ENCODE measurements at regions not wholly inside any gene's neighbourhood (a gene's known extent, or its start where the extent isn't known, plus 50 kb on each side); places are given as distances from the start of the nearest gene placed in this dataset.

DNA sequence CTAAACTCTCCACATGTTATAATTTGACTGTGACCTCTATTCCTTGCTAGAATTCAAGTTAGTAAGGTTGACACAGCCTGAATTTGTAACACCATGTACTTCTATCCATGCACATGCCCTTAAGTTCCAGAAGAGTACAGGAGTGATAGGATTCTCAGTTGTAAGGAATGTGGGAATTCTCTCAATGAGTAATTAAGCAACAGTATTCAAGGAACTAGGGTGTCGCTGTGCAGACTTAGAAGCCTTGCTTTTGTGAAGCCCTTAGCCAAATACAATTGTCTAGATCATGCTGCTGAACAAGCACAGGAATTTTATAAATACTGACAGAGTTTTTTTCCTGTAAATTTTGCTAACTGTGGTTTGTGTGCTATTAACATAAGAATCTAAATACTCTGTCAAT is 276.3 kb upstream of the PTBP2 start:
- TF ChIP-seq, protein P1, sequence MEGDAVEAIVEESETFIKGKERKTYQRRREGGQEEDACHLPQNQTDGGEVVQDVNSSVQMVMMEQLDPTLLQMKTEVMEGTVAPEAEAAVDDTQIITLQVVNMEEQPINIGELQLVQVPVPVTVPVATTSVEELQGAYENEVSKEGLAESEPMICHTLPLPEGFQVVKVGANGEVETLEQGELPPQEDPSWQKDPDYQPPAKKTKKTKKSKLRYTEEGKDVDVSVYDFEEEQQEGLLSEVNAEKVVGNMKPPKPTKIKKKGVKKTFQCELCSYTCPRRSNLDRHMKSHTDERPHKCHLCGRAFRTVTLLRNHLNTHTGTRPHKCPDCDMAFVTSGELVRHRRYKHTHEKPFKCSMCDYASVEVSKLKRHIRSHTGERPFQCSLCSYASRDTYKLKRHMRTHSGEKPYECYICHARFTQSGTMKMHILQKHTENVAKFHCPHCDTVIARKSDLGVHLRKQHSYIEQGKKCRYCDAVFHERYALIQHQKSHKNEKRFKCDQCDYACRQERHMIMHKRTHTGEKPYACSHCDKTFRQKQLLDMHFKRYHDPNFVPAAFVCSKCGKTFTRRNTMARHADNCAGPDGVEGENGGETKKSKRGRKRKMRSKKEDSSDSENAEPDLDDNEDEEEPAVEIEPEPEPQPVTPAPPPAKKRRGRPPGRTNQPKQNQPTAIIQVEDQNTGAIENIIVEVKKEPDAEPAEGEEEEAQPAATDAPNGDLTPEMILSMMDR (IDR thresholded peaks at IDR 0.05 in 2 of 3, conservative IDR thresholded peaks at IDR 0.05 in 1 of 3; ENCODE audit: insufficient read depth in 2 of 3, low read depth in 1 of 3, low read length in 3 of 3), result no peak
- no peak for TF ChIP-seq EZH2 (IDR thresholded peaks at IDR 0.05; ENCODE audit: borderline replicate concordance, low read depth, low read length)
- TF ChIP-seq MXI1 (IDR thresholded peaks at IDR 0.05; ENCODE audit: low read depth, low read length), result no peak
- TF ChIP-seq, protein P2, sequence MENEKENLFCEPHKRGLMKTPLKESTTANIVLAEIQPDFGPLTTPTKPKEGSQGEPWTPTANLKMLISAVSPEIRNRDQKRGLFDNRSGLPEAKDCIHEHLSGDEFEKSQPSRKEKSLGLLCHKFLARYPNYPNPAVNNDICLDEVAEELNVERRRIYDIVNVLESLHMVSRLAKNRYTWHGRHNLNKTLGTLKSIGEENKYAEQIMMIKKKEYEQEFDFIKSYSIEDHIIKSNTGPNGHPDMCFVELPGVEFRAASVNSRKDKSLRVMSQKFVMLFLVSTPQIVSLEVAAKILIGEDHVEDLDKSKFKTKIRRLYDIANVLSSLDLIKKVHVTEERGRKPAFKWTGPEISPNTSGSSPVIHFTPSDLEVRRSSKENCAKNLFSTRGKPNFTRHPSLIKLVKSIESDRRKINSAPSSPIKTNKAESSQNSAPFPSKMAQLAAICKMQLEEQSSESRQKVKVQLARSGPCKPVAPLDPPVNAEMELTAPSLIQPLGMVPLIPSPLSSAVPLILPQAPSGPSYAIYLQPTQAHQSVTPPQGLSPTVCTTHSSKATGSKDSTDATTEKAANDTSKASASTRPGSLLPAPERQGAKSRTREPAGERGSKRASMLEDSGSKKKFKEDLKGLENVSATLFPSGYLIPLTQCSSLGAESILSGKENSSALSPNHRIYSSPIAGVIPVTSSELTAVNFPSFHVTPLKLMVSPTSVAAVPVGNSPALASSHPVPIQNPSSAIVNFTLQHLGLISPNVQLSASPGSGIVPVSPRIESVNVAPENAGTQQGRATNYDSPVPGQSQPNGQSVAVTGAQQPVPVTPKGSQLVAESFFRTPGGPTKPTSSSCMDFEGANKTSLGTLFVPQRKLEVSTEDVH (IDR thresholded peaks at IDR 0.05; ENCODE audit: low read depth, partially characterized antibody), result no peak
- no peak for TF ChIP-seq FOXA1 (IDR thresholded peaks at IDR 0.05; ENCODE audit: borderline replicate concordance)
- TF ChIP-seq NCOA4 (IDR thresholded peaks at IDR 0.05; ENCODE audit: partially characterized antibody), result no peak
- no peak for TF ChIP-seq MTA3 (IDR thresholded peaks at IDR 0.05; ENCODE audit: borderline replicate concordance)
- TF ChIP-seq HNRNPL (IDR thresholded peaks at IDR 0.05; ENCODE audit: low read depth, low read length), result no peak
- TF ChIP-seq ZNF274 (IDR thresholded peaks at IDR 0.05; ENCODE audit: borderline replicate concordance, low read depth, low read length), result no peak
- TF ChIP-seq L3MBTL2 (IDR thresholded peaks at IDR 0.05), result no peak
